Common myeloid progenitor, CD34-positive (primary cell): ENCODE measurements at regions not wholly inside any gene's neighbourhood (a gene's known extent, or its start where the extent isn't known, plus 50 kb on each side); places are given as distances from the start of the nearest gene placed in this dataset.
A peak's percentile ranks its signal among the peaks of the same experiment; 100 is the strongest.

Experiments
- CTCF ChIA-PET: fragments of 350-600 bp; sonication (Branson Sonifier 250); formaldehyde crosslinking; loops from one replicate; lab custom pipeline; 2021; ENCODE audit warnings: antibody characterized with exemption; lab: Charles Lee
- POLR2A ChIA-PET: fragments of 350-600 bp; sonication (Branson Sonifier 250); formaldehyde crosslinking; loops from one replicate; lab custom pipeline; 2021; ENCODE audit warnings: antibody characterized with exemption; lab: Charles Lee
- DNase-seq, 3 donors: peaks; one replicate each; pipeline versions ENCODE4 v3.0.0 to v3.0.0-alpha.2; 2013
- H3K27ac ChIP-seq, 2 experiments: 1 replicate in 1 of 2; 2 replicates in 1 of 2; pipeline ENCODE4 v1.7.0; 2013; ENCODE audit warnings: inconsistent platforms in 2 of 2, low read length in 2 of 2, mild to moderate bottlenecking in 2 of 2, low read depth in 1 of 2, moderate library complexity in 1 of 2; ENCODE audit not compliant: severe bottlenecking in 2 of 2, insufficient read depth in 1 of 2, poor library complexity in 1 of 2
- H3K27me3 ChIP-seq, 5 experiments: replicated peaks in 2 of 5; 1 replicate in 3 of 5; 2 replicates in 2 of 5; pipeline versions ENCODE4 v1.6.1 to v1.7.0; 2013; ENCODE audit warnings: low read length in 4 of 5, mild to moderate bottlenecking in 2 of 5, moderate library complexity in 2 of 5, inconsistent platforms in 1 of 5; ENCODE audit not compliant: insufficient read depth in 5 of 5, control insufficient read depth in 4 of 5
- H3K36me3 ChIP-seq, 4 experiments: 1 replicate in 2 of 4; 2 replicates in 2 of 4; pipeline versions ENCODE4 v1.6.1 to v1.7.0; 2013; ENCODE audit warnings: low read length in 3 of 4, control low read depth in 1 of 4, mild to moderate bottlenecking in 1 of 4; ENCODE audit not compliant: control insufficient read depth in 4 of 4, insufficient read depth in 4 of 4
- H3K4me1 ChIP-seq, 4 experiments: 1 replicate in 3 of 4; 2 replicates in 1 of 4; pipeline versions ENCODE4 v1.6.1 to v1.7.1; 2013; ENCODE audit warnings: low read length in 3 of 4, mild to moderate bottlenecking in 3 of 4, control low read depth in 1 of 4, inconsistent platforms in 1 of 4, moderate library complexity in 1 of 4; ENCODE audit not compliant: control insufficient read depth in 4 of 4, insufficient read depth in 4 of 4; ENCODE audit errors: control extremely low read depth in 1 of 4
- H3K4me3 ChIP-seq, 7 experiments: 1 replicate in 4 of 7; 2 replicates in 3 of 7; pipeline versions ENCODE4 v1.5.1 to v1.7.0; 2013; ENCODE audit warnings: mild to moderate bottlenecking in 7 of 7, low read length in 6 of 7, moderate library complexity in 6 of 7, inconsistent platforms in 2 of 7, low read depth in 2 of 7, control low read depth in 1 of 7; ENCODE audit not compliant: insufficient read depth in 4 of 7, control insufficient read depth in 1 of 7; ENCODE audit errors: extremely low read depth in 1 of 7
- H3K9me3 ChIP-seq, 5 experiments: 1 replicate in 4 of 5; 2 replicates in 1 of 5; pipeline versions ENCODE4 v1.6.1 to v1.7.1; 2013; ENCODE audit warnings: low read length in 4 of 5, mild to moderate bottlenecking in 2 of 5, inconsistent platforms in 1 of 5, low read depth in 1 of 5, moderate library complexity in 1 of 5; ENCODE audit not compliant: control insufficient read depth in 4 of 5, insufficient read depth in 2 of 5; ENCODE audit errors: control extremely low read depth in 1 of 5
- WGBS: methylation state at CpG from one replicate; pipeline ENCODE4 v1.1.5; 2013; ENCODE audit not compliant: insufficient coverage; 5-methylcytosine and 5-hydroxymethylcytosine counted together

GRCh38 chr18:24538414-24539264 is 78.2 kb downstream of the HRH4 start:
- Histone ChIP-seq H3K9me3 (no peaks in the 10 kb centered on the region), H3K27ac (peak overlapping the region in 1 of 2 experiments; percentile 27), H3K4me3 (no peak overlapping the region), H3K4me1 (peaks cover 7 to 15% (median 13%) of the 10 kb centered on the region in 4 experiments), H3K36me3 (no peaks in the 10 kb centered on the region), H3K27me3 (no peaks in the 10 kb centered on the region)
- POLR2A ChIA-PET = no interaction called here
- CTCF ChIA-PET = interaction anchor here (0.8 to 1.9 kb wide), 3 partner anchors 24 to 123 kb away, joined by 3 to 9 read pairs (median 3); no protein-coding TSS in a partner anchor
- DNase-seq = peak; percentile 79 to 96 (median 94)
- no CpG with 5 or more reads among the region's 5 CpGs for WGBS

- no peaks in the 10 kb centered on the region for H3K27me3 ChIP-seq
- CTCF ChIA-PET = interaction anchor here (0.7 to 2.2 kb wide), 5 partner anchors 9 to 187 kb away, joined by 3 to 9 read pairs (median 4); no protein-coding TSS in a partner anchor
- no peaks in the 10 kb centered on the region for H3K9me3 ChIP-seq
- POLR2A ChIA-PET = no interaction called here
- peak in 1 of 3 donors; percentile 15 for DNase-seq
- WGBS = 100% methylated on average over 1 of the region's 4 CpGs
- H3K4me1 ChIP-seq = peaks cover 7 to 16% (median 14%) of the 10 kb centered on the region in 4 experiments
- H3K27ac ChIP-seq = no peak overlapping the region
- H3K36me3 ChIP-seq = no peaks in the 10 kb centered on the region
- no peak overlapping the region for H3K4me3 ChIP-seq
Observed at GRCh38 chr18:24539866-24540617, 79.6 kb downstream of the HRH4 start.

- Histone ChIP-seq H3K27ac (no peak overlapping the region), H3K36me3 (no peaks in the 10 kb centered on the region), H3K4me3 (no peak overlapping the region), H3K4me1 (peaks cover 7 to 16% (median 14%) of the 10 kb centered on the region in 4 experiments), H3K9me3 (no peaks in the 10 kb centered on the region), H3K27me3 (no peaks in the 10 kb centered on the region)
- no peak for DNase-seq
- CTCF ChIA-PET = interaction anchor here (1.0 to 2.2 kb wide), 4 partner anchors 10 to 181 kb away, joined by 3 to 7 read pairs (median 4); no protein-coding TSS in a partner anchor
- POLR2A ChIA-PET = no interaction called here
- WGBS = 83% methylated on average over 6 of the region's 8 CpGs
Observed at GRCh38 chr18:24540896-24541295, 80.5 kb downstream of the HRH4 start.

- Histone ChIP-seq H3K4me1 (peaks cover 7 to 11% (median 8%) of the 10 kb centered on the region in 4 experiments), H3K36me3 (no peaks in the 10 kb centered on the region), H3K27me3 (no peaks in the 10 kb centered on the region), H3K9me3 (no peaks in the 10 kb centered on the region), H3K27ac (no peak overlapping the region), H3K4me3 (no peak overlapping the region)
- CTCF ChIA-PET = interaction anchor here (1.0 to 5.6 kb wide), 7 partner anchors 9 to 190 kb away, joined by 3 to 28 read pairs (median 4); no protein-coding TSS in a partner anchor
- no peak for DNase-seq
- WGBS = 100% methylated on average over 1 of the region's 4 CpGs
- POLR2A ChIA-PET = interaction anchor here (0.7 kb wide), 1 partner anchor 40 kb away, joined by 3 read pairs; no protein-coding TSS in a partner anchor
Observed at GRCh38 chr18:24543086-24543794, 82.8 kb downstream of the HRH4 start.

- no peak overlapping the region for H3K27ac ChIP-seq
- no peak overlapping the region for H3K4me3 ChIP-seq
- H3K27me3 ChIP-seq = no peaks in the 10 kb centered on the region
- 83% methylated on average over 3 of the region's 6 CpGs for WGBS
- ChIA-PET POLR2A (interaction anchor here (0.7 kb wide), 1 partner anchor 40 kb away, joined by 3 read pairs; no protein-coding TSS in a partner anchor), CTCF (interaction anchor here (1.0 to 5.6 kb wide), 10 partner anchors 9 to 189 kb away, joined by 3 to 28 read pairs (median 4); no protein-coding TSS in a partner anchor)
- peaks cover 1 to 6% (median 3%) of the 10 kb centered on the region in 4 experiments for H3K4me1 ChIP-seq
- no peaks in the 10 kb centered on the region for H3K9me3 ChIP-seq
- DNase-seq = peak; percentile 22 to 52 (median 38)
- H3K36me3 ChIP-seq = no peaks in the 10 kb centered on the region
Observed at GRCh38 chr18:24543795-24544498, 83.5 kb downstream of the HRH4 start.

- Histone ChIP-seq H3K27me3 (no peaks in the 10 kb centered on the region), H3K27ac (no peak overlapping the region), H3K4me3 (no peak overlapping the region), H3K9me3 (no peaks in the 10 kb centered on the region), H3K36me3 (no peaks in the 10 kb centered on the region), H3K4me1 (peaks cover 0 to 3% (median 0%) of the 10 kb centered on the region in 4 experiments)
- WGBS = 93% methylated on average over 3 of the region's 4 CpGs
- no peak for DNase-seq
- POLR2A ChIA-PET = no interaction called here
- CTCF ChIA-PET = interaction anchor here (1.4 to 5.6 kb wide), 4 partner anchors 10 to 188 kb away, joined by 5 to 28 read pairs (median 10); no protein-coding TSS in a partner anchor
Observed at GRCh38 chr18:24544949-24545348, 84.5 kb downstream of the HRH4 start.
